ENCODE measurements at regions not wholly inside any gene's neighbourhood (a gene's known extent, or its start where the extent isn't known, plus 50 kb on each side); places are given as distances from the start of the nearest gene placed in this dataset.
"Not testable (repeated sequence)": the region's sequence is repeated elsewhere in the genome, so short reads cannot be mapped to it uniquely, and the experiment has no call there.

GRCh38 chr15:38117781-38118180, 134.9 kb upstream of the SPRED1 start:
- DNase-seq (ENCODE audit: low read depth, low spot score) (no peak), ATAC-seq (no peak)
- Histone ChIP-seq H3K9me3 (ENCODE audit: control insufficient read depth in 1 of 2, insufficient read depth in 1 of 2, low read depth in 1 of 2, low read length in 2 of 2) (no peaks in the 10 kb centered on the region), H4K20me1 (ENCODE audit: insufficient read depth) (no peaks in the 10 kb centered on the region), H2AFZ (ENCODE audit: low read depth, low read length, poor library complexity, severe bottlenecking) (no peak overlapping the region), H3K27me3 (ENCODE audit: insufficient read depth, low read length) (no peaks in the 10 kb centered on the region), H3K36me3 (ENCODE audit: control insufficient read depth in 1 of 2, insufficient read depth in 2 of 2, low read length in 2 of 2) (no peaks in the 10 kb centered on the region), H3K79me2 (ENCODE audit: insufficient read depth, low read length) (no peaks in the 10 kb centered on the region), H3K9ac (ENCODE audit: low read length) (no peak overlapping the region), H3K4me1 (ENCODE audit: control insufficient read depth in 1 of 2, insufficient read depth in 2 of 2, low read length in 2 of 2) (peaks cover 0 to 3% of the 10 kb centered on the region in 2 experiments; a peak in 1 of 4 replicates), H3K4me2 (ENCODE audit: low read length) (no peak overlapping the region), H3K27ac (ENCODE audit: low read depth, low read length) (no peak overlapping the region), H3K9me2 (ENCODE audit: insufficient read depth) (no peaks in the 10 kb centered on the region), H3K4me3 (replicated peaks in 1 of 2; ENCODE audit: low read depth in 1 of 2, low read length in 2 of 2) (no peak overlapping the region)
- ChIA-PET POLR2A (no interaction called here), CTCF (no interaction called here), RAD21 (ENCODE audit: low non-redundant PET in 1 of 2, low total read pairs in 2 of 2, uncharacterized antibody in 2 of 2, unreplicated experiment in 2 of 2) (no interaction called here)
- no TSS peak for BruUV-seq (replicated peaks)
- intact Hi-C loops (cut with micrococcal nuclease), result no loop called here
- TF ChIP-seq EGR1 (IDR thresholded peaks at IDR 0.05; ENCODE audit: low read depth), result no peak
- TF ChIP-seq EZH2phosphoT487 (IDR thresholded peaks at IDR 0.05; ENCODE audit: borderline replicate concordance), result no peak
- no peak for TF ChIP-seq MAX (IDR thresholded peaks at IDR 0.05)
- no peak for TF ChIP-seq RAD21 (IDR thresholded peaks at IDR 0.05; ENCODE audit: low read depth)
- TF ChIP-seq ZFX (IDR thresholded peaks at IDR 0.05), result no peak
- no peak for TF ChIP-seq YY1 (IDR thresholded peaks at IDR 0.05; ENCODE audit: extremely low read depth, insufficient replicate concordance, low read depth, low read length)
- TF ChIP-seq JUND (IDR thresholded peaks at IDR 0.05), result no peak
- no peak for TF ChIP-seq SIN3A (IDR thresholded peaks at IDR 0.05; ENCODE audit: low read depth)
- TF ChIP-seq POLR2A (IDR thresholded peaks at IDR 0.05; ENCODE audit: borderline replicate concordance, extremely low read depth, insufficient read depth, insufficient read length), result no peak
- TF ChIP-seq CEBPB (IDR thresholded peaks at IDR 0.05; ENCODE audit: low read depth), result no peak
- TF ChIP-seq FOSL1 (IDR thresholded peaks at IDR 0.05; ENCODE audit: low read depth), result no peak
- no peak for TF ChIP-seq ZBTB33 (IDR thresholded peaks at IDR 0.05; ENCODE audit: extremely low read depth, insufficient replicate concordance, low read length)
- TF ChIP-seq, protein P1, sequence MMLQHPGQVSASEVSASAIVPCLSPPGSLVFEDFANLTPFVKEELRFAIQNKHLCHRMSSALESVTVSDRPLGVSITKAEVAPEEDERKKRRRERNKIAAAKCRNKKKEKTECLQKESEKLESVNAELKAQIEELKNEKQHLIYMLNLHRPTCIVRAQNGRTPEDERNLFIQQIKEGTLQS (IDR thresholded peaks at IDR 0.05), result no peak
- no peak for TF ChIP-seq SRF (IDR thresholded peaks at IDR 0.05; ENCODE audit: low read depth)
- no peak for TF ChIP-seq REST (IDR thresholded peaks at IDR 0.05; ENCODE audit: low read depth)

DNA sequence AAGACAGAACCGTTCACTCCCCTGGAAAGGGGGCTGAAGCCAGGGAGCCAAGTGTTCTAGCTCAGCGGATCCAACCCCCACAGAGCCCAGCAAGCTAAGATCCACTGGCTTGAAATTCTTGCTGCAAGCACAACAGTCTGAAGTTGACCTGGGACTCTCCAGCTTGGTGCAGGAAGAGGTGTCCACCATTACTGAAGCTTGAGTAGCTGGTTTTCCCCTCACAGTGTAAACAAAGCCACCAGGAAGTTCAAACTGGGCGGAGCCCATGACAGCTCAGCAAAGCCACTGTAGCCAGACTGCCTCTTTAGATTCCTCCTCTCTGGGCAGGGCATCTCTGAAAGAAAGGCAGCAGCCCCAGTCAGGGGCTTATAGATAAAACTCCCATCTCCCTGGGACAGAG, 132.8 kb upstream of the SPRED1 start:
- ATAC-seq; H3K9me2 ChIP-seq (ENCODE audit: insufficient read depth); intact Hi-C loops (cut with micrococcal nuclease); H3K79me2 ChIP-seq (ENCODE audit: insufficient read depth, low read length); DNase-seq (ENCODE audit: low read depth, low spot score); H3K27me3 ChIP-seq (ENCODE audit: insufficient read depth, low read length); H3K36me3 ChIP-seq (ENCODE audit: control insufficient read depth in 1 of 2, insufficient read depth in 2 of 2, low read length in 2 of 2); H3K27ac ChIP-seq (ENCODE audit: low read depth, low read length); H2AFZ ChIP-seq (ENCODE audit: low read depth, low read length, poor library complexity, severe bottlenecking); POLR2A ChIA-PET; H3K4me3 ChIP-seq (replicated peaks in 1 of 2; ENCODE audit: low read depth in 1 of 2, low read length in 2 of 2); H3K4me2 ChIP-seq (ENCODE audit: low read length); H3K9ac ChIP-seq (ENCODE audit: low read length); CTCF ChIA-PET; H4K20me1 ChIP-seq (ENCODE audit: insufficient read depth); H3K4me1 ChIP-seq (ENCODE audit: control insufficient read depth in 1 of 2, insufficient read depth in 2 of 2, low read length in 2 of 2); H3K9me3 ChIP-seq (ENCODE audit: control insufficient read depth in 1 of 2, insufficient read depth in 1 of 2, low read depth in 1 of 2, low read length in 2 of 2); BruUV-seq (replicated peaks): not testable (repeated sequence)
- RAD21 ChIA-PET (ENCODE audit: low non-redundant PET in 1 of 2, low total read pairs in 2 of 2, uncharacterized antibody in 2 of 2, unreplicated experiment in 2 of 2), result interaction anchor here in 1 of 2 experiments (0.5 kb wide), 1 partner anchor 373 kb away, joined by 3 read pairs; no protein-coding TSS in a partner anchor

Measured in HCT116 (cell line).